GM23338 (cell line): ENCODE measurements at regions not wholly inside any gene's neighbourhood (a gene's known extent, or its start where the extent isn't known, plus 50 kb on each side); places are given as distances from the start of the nearest gene placed in this dataset.

Experiments used
- ATAC-seq: fragments of 200-7000 bp; cut with Tn5 transposase; 3 replicates; pipeline ENCODE4 v1.9.1; 2020
- DNase-seq: peaks from one replicate; pipeline ENCODE4 v3.0.0-alpha.2; 2015; ENCODE audit warnings: low spot score
- H2AFZ ChIP-seq: fragments of 200-600 bp; sonication (generic); 2 replicates; pipeline ENCODE4 v1.8.0; 2016; ENCODE audit warnings: antibody characterized with exemption, mild to moderate bottlenecking, moderate library complexity
- H3F3A ChIP-seq: fragments of 200-600 bp; sonication (generic); replicated peaks from 2 replicates; pipeline ENCODE4 v1.8.0; 2017; ENCODE audit warnings: antibody characterized with exemption, mixed run types, low read depth
- H3K27ac ChIP-seq: fragments of 200-600 bp; sonication (generic); 2 replicates; pipeline ENCODE4 v1.6.1; 2016; ENCODE audit warnings: low read depth
- H3K27me3 ChIP-seq: fragments of 200-600 bp; sonication (generic); 2 replicates; pipeline ENCODE4 v1.8.0; 2016; ENCODE audit warnings: mild to moderate bottlenecking, mixed run types, moderate library complexity; ENCODE audit not compliant: insufficient read depth
- H3K36me3 ChIP-seq: fragments of 200-600 bp; sonication (generic); 2 replicates; pipeline ENCODE4 v1.8.0; 2016; ENCODE audit warnings: mild to moderate bottlenecking; ENCODE audit not compliant: insufficient read depth
- H3K4me1 ChIP-seq: fragments of 200-600 bp; sonication (generic); 2 replicates; pipeline ENCODE4 v1.8.0; 2016; ENCODE audit warnings: mild to moderate bottlenecking, moderate library complexity; ENCODE audit not compliant: insufficient read depth
- H3K4me2 ChIP-seq: fragments of 200-600 bp; sonication (generic); 2 replicates; pipeline ENCODE4 v1.7.1; 2017; ENCODE audit warnings: mixed run types
- H3K4me3 ChIP-seq: fragments of 200-600 bp; sonication (generic); 2 replicates; pipeline ENCODE4 v1.6.1; 2016; ENCODE audit warnings: mixed run types
- H3K79me2 ChIP-seq: fragments of 200-600 bp; sonication (generic); replicated peaks from 2 replicates; pipeline ENCODE4 v1.8.0; 2017; ENCODE audit warnings: mild to moderate bottlenecking; ENCODE audit not compliant: insufficient read depth
- H3K9me2 ChIP-seq: fragments of 200-600 bp; sonication (generic); 2 replicates; pipeline ENCODE4 v1.8.0; 2017; ENCODE audit not compliant: insufficient read depth
- H4K20me1 ChIP-seq: fragments of 200-600 bp; sonication (generic); replicated peaks from 2 replicates; pipeline ENCODE4 v1.8.0; 2017; ENCODE audit warnings: mild to moderate bottlenecking; ENCODE audit not compliant: insufficient read depth
- H3K27ac Mint-ChIP-seq: 2 replicates; pipeline ENCODE4 v1.8.0; 2020; ENCODE audit warnings: inconsistent platforms, mild to moderate bottlenecking, moderate library complexity, mixed read lengths
- H3K27me3 Mint-ChIP-seq: 3 replicates; pipeline ENCODE4 v1.8.0; 2022; ENCODE audit warnings: low read depth, mild to moderate bottlenecking, moderate library complexity, mixed read lengths, inconsistent platforms; ENCODE audit not compliant: insufficient read depth, poor library complexity
- H3K36me3 Mint-ChIP-seq: 3 replicates; pipeline ENCODE4 v1.8.0; 2021; ENCODE audit warnings: low read depth, mild to moderate bottlenecking, inconsistent platforms, moderate library complexity, mixed read lengths
- H3K4me1 Mint-ChIP-seq: 3 replicates; pipeline ENCODE4 v1.8.0; 2020; ENCODE audit warnings: mild to moderate bottlenecking, inconsistent platforms, mixed read lengths
- H3K4me3 Mint-ChIP-seq: 3 replicates; pipeline ENCODE4 v1.8.0; 2021; ENCODE audit warnings: moderate library complexity, mild to moderate bottlenecking, inconsistent platforms, mixed read lengths
- H3K9me3 Mint-ChIP-seq: 3 replicates; pipeline ENCODE4 v1.8.0; 2020; ENCODE audit warnings: moderate library complexity, mild to moderate bottlenecking, inconsistent platforms, mixed read lengths
- CREB1 ChIP-seq: fragments of 250-450 bp; sonication (Bioruptor Pico); IDR thresholded peaks from 2 replicates; pipeline ENCODE4 v1.5.0; 2020; ENCODE audit warnings: low read depth, mild to moderate bottlenecking, moderate library complexity
- CTCF ChIP-seq, 2 experiments: fragments of 200-600 bp in 1 of 2; sonication (generic) in 1 of 2; conservative IDR thresholded peaks; 2 replicates each; pipeline versions ENCODE4 v1.5.1 to v1.6.1; 2016 to 2017; ENCODE audit warnings: antibody characterized with exemption in 2 of 2, low read depth in 2 of 2, mild to moderate bottlenecking in 2 of 2, moderate library complexity in 1 of 2
- ETS1 ChIP-seq: IDR thresholded peaks from 2 replicates; pipeline ENCODE4 v1.6.1; 2016; ENCODE audit warnings: antibody characterized with exemption
- EZH2 ChIP-seq: fragments of 200-600 bp; sonication (generic); IDR thresholded peaks from one replicate; pipeline ENCODE4 v1.8.0; 2017; ENCODE audit warnings: antibody characterized with exemption, mild to moderate bottlenecking, low read depth; ENCODE audit not compliant: unreplicated experiment
- EZH2phosphoT487 ChIP-seq: fragments of 200-600 bp; sonication (generic); IDR thresholded peaks from one replicate; pipeline ENCODE4 v1.8.1; 2018; ENCODE audit warnings: antibody characterized with exemption; ENCODE audit not compliant: unreplicated experiment
- JUNB ChIP-seq: IDR thresholded peaks from one replicate; pipeline ENCODE4 v1.6.1; 2016; ENCODE audit warnings: antibody characterized with exemption; ENCODE audit not compliant: unreplicated experiment
- NANOG ChIP-seq: IDR thresholded peaks from 2 replicates; pipeline ENCODE4 v1.6.1; 2016; ENCODE audit warnings: antibody characterized with exemption, borderline replicate concordance
- POLR2AphosphoS5 ChIP-seq: IDR thresholded peaks from 2 replicates; pipeline ENCODE4 v1.6.1; 2016; ENCODE audit warnings: antibody characterized with exemption, low read depth
- REST ChIP-seq: IDR thresholded peaks from one replicate; pipeline ENCODE4 v1.6.1; 2018; ENCODE audit warnings: antibody characterized with exemption; ENCODE audit not compliant: unreplicated experiment
- STAT1 ChIP-seq: IDR thresholded peaks from one replicate; pipeline ENCODE4 v1.6.1; 2016; ENCODE audit warnings: antibody characterized with exemption; ENCODE audit not compliant: unreplicated experiment
- ZNF114 ChIP-seq: fragments of 250-450 bp; sonication (Bioruptor Pico); IDR thresholded peaks from 2 replicates; pipeline ENCODE4 v1.5.0; 2020; ENCODE audit warnings: mild to moderate bottlenecking, moderate library complexity
- ZNF331 ChIP-seq: fragments of 250-450 bp; sonication (Bioruptor Pico); IDR thresholded peaks from 2 replicates; pipeline ENCODE4 v1.5.0; 2020; ENCODE audit warnings: low read depth, mild to moderate bottlenecking, moderate library complexity
- ZNF462 ChIP-seq: fragments of 250-450 bp; sonication (Bioruptor Pico); IDR thresholded peaks from 2 replicates; pipeline ENCODE4 v1.5.0; 2020; ENCODE audit warnings: mild to moderate bottlenecking, moderate library complexity

- no peak overlapping the region for H3K4me3 Mint-ChIP-seq
- Histone ChIP-seq H3K79me2 (no peaks in the 10 kb centered on the region), H2AFZ (no peak overlapping the region), H3K27ac (no peak overlapping the region), H3K36me3 (no peaks in the 10 kb centered on the region), H3K4me2 (no peak overlapping the region), H3F3A (no peaks in the 10 kb centered on the region), H3K27me3 (no peaks in the 10 kb centered on the region), H3K4me3 (no peak overlapping the region), H4K20me1 (no peaks in the 10 kb centered on the region), H3K9me2 (no peaks in the 10 kb centered on the region), H3K4me1 (no peaks in the 10 kb centered on the region)
- no peaks in the 10 kb centered on the region for H3K9me3 Mint-ChIP-seq
- DNase-seq (no peak), ATAC-seq (no peak)
- TF ChIP-seq CREB1: no peak
- TF ChIP-seq STAT1: no peak
- TF ChIP-seq NANOG: no peak
- no peak for TF ChIP-seq ZNF462 (CRISPR knock-in tag)
- no peak for TF ChIP-seq POLR2AphosphoS5
- TF ChIP-seq ZNF331 (CRISPR knock-in tag): no peak
- no peak for TF ChIP-seq JUNB
- no peak for TF ChIP-seq ETS1
- no peak for TF ChIP-seq EZH2
- no peak for TF ChIP-seq EZH2phosphoT487
- TF ChIP-seq CTCF (conservative IDR thresholded peaks at IDR 0.05; ENCODE audit: low read depth in 2 of 2): no peak
- no peak for TF ChIP-seq ZNF114 (CRISPR knock-in tag)
- TF ChIP-seq REST: no peak
- no peaks in the 10 kb centered on the region for H3K4me1 Mint-ChIP-seq
- H3K27me3 Mint-ChIP-seq: peaks cover 2% of the 10 kb centered on the region
- H3K27ac Mint-ChIP-seq: no peak overlapping the region
- H3K36me3 Mint-ChIP-seq: no peaks in the 10 kb centered on the region
Measured at GRCh38 chr12:89020121-89020480, 332.2 kb downstream of the DUSP6 start.
